ENCODE measurements at regions not wholly inside any gene's neighbourhood (a gene's known extent, or its start where the extent isn't known, plus 50 kb on each side); places are given as distances from the start of the nearest gene placed in this dataset.

- H3K4me1 ChIP-seq (ENCODE audit: control insufficient read depth, insufficient read depth, low read length, unreplicated experiment) = no peaks in the 10 kb centered on the region
- H2AFZ ChIP-seq (ENCODE audit: low read length, unreplicated experiment) = no peak overlapping the region
- no peaks in the 10 kb centered on the region for H3K36me3 ChIP-seq (ENCODE audit: insufficient read depth, low read length)
- H3K27ac ChIP-seq (ENCODE audit: low read depth, low read length) = no peak overlapping the region
- H3K79me2 ChIP-seq (ENCODE audit: control insufficient read depth, insufficient read depth, low read length, unreplicated experiment) = no peaks in the 10 kb centered on the region
- H3K27me3 ChIP-seq (ENCODE audit: insufficient read depth, low read length) = no peaks in the 10 kb centered on the region
- H3K4me3 ChIP-seq (ENCODE audit: low read depth, low read length) = no peak overlapping the region
Observed at GRCh38 chr7:4394736-4395135, 287.4 kb upstream of the FOXK1 start.

- Histone ChIP-seq H3K79me2 (ENCODE audit: control insufficient read depth, insufficient read depth, low read length, unreplicated experiment) (no peaks in the 10 kb centered on the region), H3K27ac (ENCODE audit: low read depth, low read length) (no peak overlapping the region), H3K27me3 (ENCODE audit: insufficient read depth, low read length) (no peaks in the 10 kb centered on the region), H3K36me3 (ENCODE audit: insufficient read depth, low read length) (no peaks in the 10 kb centered on the region), H2AFZ (ENCODE audit: low read length, unreplicated experiment) (no peak overlapping the region), H3K4me1 (ENCODE audit: control insufficient read depth, insufficient read depth, low read length, unreplicated experiment) (no peaks in the 10 kb centered on the region), H3K4me3 (ENCODE audit: low read depth, low read length) (no peak overlapping the region)
Observed at GRCh38 chr7:4399121-4399520, 283.0 kb upstream of the FOXK1 start.

GRCh38 chr7:4399596-4399995 is 282.5 kb upstream of the FOXK1 start:
- Histone ChIP-seq H3K36me3 (ENCODE audit: insufficient read depth, low read length) (no peaks in the 10 kb centered on the region), H3K4me3 (ENCODE audit: low read depth, low read length) (no peak overlapping the region), H3K27ac (ENCODE audit: low read depth, low read length) (no peak overlapping the region), H3K27me3 (ENCODE audit: insufficient read depth, low read length) (no peaks in the 10 kb centered on the region), H3K79me2 (ENCODE audit: control insufficient read depth, insufficient read depth, low read length, unreplicated experiment) (no peaks in the 10 kb centered on the region), H3K4me1 (ENCODE audit: control insufficient read depth, insufficient read depth, low read length, unreplicated experiment) (no peaks in the 10 kb centered on the region), H2AFZ (ENCODE audit: low read length, unreplicated experiment) (no peak overlapping the region)

GRCh38 chr7:4406288-4407058 is 275.6 kb upstream of the FOXK1 start:
- H3K27ac ChIP-seq (ENCODE audit: low read depth, low read length) = no peak overlapping the region
- no peak overlapping the region for H2AFZ ChIP-seq (ENCODE audit: low read length, unreplicated experiment)
- no peaks in the 10 kb centered on the region for H3K79me2 ChIP-seq (ENCODE audit: control insufficient read depth, insufficient read depth, low read length, unreplicated experiment)
- H3K4me3 ChIP-seq (ENCODE audit: low read depth, low read length) = no peak overlapping the region
- no peaks in the 10 kb centered on the region for H3K4me1 ChIP-seq (ENCODE audit: control insufficient read depth, insufficient read depth, low read length, unreplicated experiment)
- no peaks in the 10 kb centered on the region for H3K36me3 ChIP-seq (ENCODE audit: insufficient read depth, low read length)
- H3K27me3 ChIP-seq (ENCODE audit: insufficient read depth, low read length) = no peaks in the 10 kb centered on the region

- Histone ChIP-seq H3K27ac (ENCODE audit: low read depth, low read length) (no peak overlapping the region), H3K27me3 (ENCODE audit: insufficient read depth, low read length) (no peaks in the 10 kb centered on the region), H3K4me3 (ENCODE audit: low read depth, low read length) (no peak overlapping the region), H2AFZ (ENCODE audit: low read length, unreplicated experiment) (no peak overlapping the region), H3K79me2 (ENCODE audit: control insufficient read depth, insufficient read depth, low read length, unreplicated experiment) (no peaks in the 10 kb centered on the region), H3K36me3 (ENCODE audit: insufficient read depth, low read length) (no peaks in the 10 kb centered on the region), H3K4me1 (ENCODE audit: control insufficient read depth, insufficient read depth, low read length, unreplicated experiment) (no peaks in the 10 kb centered on the region)
Observed at GRCh38 chr7:4409946-4410345, 272.1 kb upstream of the FOXK1 start.

- no peaks in the 10 kb centered on the region for H3K27me3 ChIP-seq (ENCODE audit: insufficient read depth, low read length)
- no peaks in the 10 kb centered on the region for H3K79me2 ChIP-seq (ENCODE audit: control insufficient read depth, insufficient read depth, low read length, unreplicated experiment)
- no peaks in the 10 kb centered on the region for H3K4me1 ChIP-seq (ENCODE audit: control insufficient read depth, insufficient read depth, low read length, unreplicated experiment)
- H3K36me3 ChIP-seq (ENCODE audit: insufficient read depth, low read length) = no peaks in the 10 kb centered on the region
- 0 out of 2 replicates have a peak overlapping the region, but pooled peaks have one; percentile 29 for H3K4me3 ChIP-seq (ENCODE audit: low read depth, low read length)
- H2AFZ ChIP-seq (ENCODE audit: low read length, unreplicated experiment) = no peak overlapping the region
- H3K27ac ChIP-seq (ENCODE audit: low read depth, low read length) = no peak overlapping the region
Observed at GRCh38 chr7:4416396-4417056, 265.6 kb upstream of the FOXK1 start.

GRCh38 chr7:4428526-4428925 is 253.6 kb upstream of the FOXK1 start:
- Histone ChIP-seq H3K36me3 (ENCODE audit: insufficient read depth, low read length) (no peaks in the 10 kb centered on the region), H3K4me1 (ENCODE audit: control insufficient read depth, insufficient read depth, low read length, unreplicated experiment) (no peaks in the 10 kb centered on the region)

GRCh38 chr7:4430227-4430626 is 251.9 kb upstream of the FOXK1 start:
- no peaks in the 10 kb centered on the region for H3K4me1 ChIP-seq (ENCODE audit: control insufficient read depth, insufficient read depth, low read length, unreplicated experiment)
- no peak overlapping the region for H3K27ac ChIP-seq (ENCODE audit: low read depth, low read length)
- H2AFZ ChIP-seq (ENCODE audit: low read length, unreplicated experiment) = no peak overlapping the region
- H3K36me3 ChIP-seq (ENCODE audit: insufficient read depth, low read length) = no peaks in the 10 kb centered on the region
- H3K4me3 ChIP-seq (ENCODE audit: low read depth, low read length) = no peak overlapping the region
- H3K27me3 ChIP-seq (ENCODE audit: insufficient read depth, low read length) = no peaks in the 10 kb centered on the region
- no peaks in the 10 kb centered on the region for H3K79me2 ChIP-seq (ENCODE audit: control insufficient read depth, insufficient read depth, low read length, unreplicated experiment)

More at GRCh38 chr7:4428526-4428925, 253.6 kb upstream of the FOXK1 start:
- Histone ChIP-seq H2AFZ (ENCODE audit: low read length, unreplicated experiment) (no peak overlapping the region), H3K27ac (ENCODE audit: low read depth, low read length) (no peak overlapping the region), H3K79me2 (ENCODE audit: control insufficient read depth, insufficient read depth, low read length, unreplicated experiment) (no peaks in the 10 kb centered on the region), H3K27me3 (ENCODE audit: insufficient read depth, low read length) (no peaks in the 10 kb centered on the region), H3K4me3 (ENCODE audit: low read depth, low read length) (no peak overlapping the region)

- no peaks in the 10 kb centered on the region for H3K36me3 ChIP-seq (ENCODE audit: insufficient read depth, low read length)
- no peaks in the 10 kb centered on the region for H3K79me2 ChIP-seq (ENCODE audit: control insufficient read depth, insufficient read depth, low read length, unreplicated experiment)
- H3K27me3 ChIP-seq (ENCODE audit: insufficient read depth, low read length) = no peaks in the 10 kb centered on the region
- no peaks in the 10 kb centered on the region for H3K4me1 ChIP-seq (ENCODE audit: control insufficient read depth, insufficient read depth, low read length, unreplicated experiment)
- no peak overlapping the region for H3K4me3 ChIP-seq (ENCODE audit: low read depth, low read length)
- no peak overlapping the region for H2AFZ ChIP-seq (ENCODE audit: low read length, unreplicated experiment)
- no peak overlapping the region for H3K27ac ChIP-seq (ENCODE audit: low read depth, low read length)
Observed at GRCh38 chr7:4434306-4434705, 247.8 kb upstream of the FOXK1 start.

- no peaks in the 10 kb centered on the region for H3K27me3 ChIP-seq (ENCODE audit: insufficient read depth, low read length)
- H3K36me3 ChIP-seq (ENCODE audit: insufficient read depth, low read length) = no peaks in the 10 kb centered on the region
- H3K79me2 ChIP-seq (ENCODE audit: control insufficient read depth, insufficient read depth, low read length, unreplicated experiment) = no peaks in the 10 kb centered on the region
- no peak overlapping the region for H2AFZ ChIP-seq (ENCODE audit: low read length, unreplicated experiment)
- H3K4me1 ChIP-seq (ENCODE audit: control insufficient read depth, insufficient read depth, low read length, unreplicated experiment) = no peaks in the 10 kb centered on the region
- no peak overlapping the region for H3K27ac ChIP-seq (ENCODE audit: low read depth, low read length)
- H3K4me3 ChIP-seq (ENCODE audit: low read depth, low read length) = no peak overlapping the region
Observed at GRCh38 chr7:4436361-4436895, 245.7 kb upstream of the FOXK1 start.

- no peaks in the 10 kb centered on the region for H3K36me3 ChIP-seq (ENCODE audit: insufficient read depth, low read length)
Observed at GRCh38 chr7:4436936-4437335, 245.2 kb upstream of the FOXK1 start.

More at GRCh38 chr7:4436936-4437335, 245.2 kb upstream of the FOXK1 start:
- Histone ChIP-seq H3K4me1 (ENCODE audit: control insufficient read depth, insufficient read depth, low read length, unreplicated experiment) (no peaks in the 10 kb centered on the region), H3K27me3 (ENCODE audit: insufficient read depth, low read length) (no peaks in the 10 kb centered on the region), H3K4me3 (ENCODE audit: low read depth, low read length) (no peak overlapping the region), H3K79me2 (ENCODE audit: control insufficient read depth, insufficient read depth, low read length, unreplicated experiment) (no peaks in the 10 kb centered on the region), H3K27ac (ENCODE audit: low read depth, low read length) (no peak overlapping the region), H2AFZ (ENCODE audit: low read length, unreplicated experiment) (no peak overlapping the region)
